ENCODE measurements at regions not wholly inside any gene's neighbourhood (a gene's known extent, or its start where the extent isn't known, plus 50 kb on each side); places are given as distances from the start of the nearest gene placed in this dataset.
"Not testable (repeated sequence)": the region's sequence is repeated elsewhere in the genome, so short reads cannot be mapped to it uniquely, and the experiment has no call there.

DNA sequence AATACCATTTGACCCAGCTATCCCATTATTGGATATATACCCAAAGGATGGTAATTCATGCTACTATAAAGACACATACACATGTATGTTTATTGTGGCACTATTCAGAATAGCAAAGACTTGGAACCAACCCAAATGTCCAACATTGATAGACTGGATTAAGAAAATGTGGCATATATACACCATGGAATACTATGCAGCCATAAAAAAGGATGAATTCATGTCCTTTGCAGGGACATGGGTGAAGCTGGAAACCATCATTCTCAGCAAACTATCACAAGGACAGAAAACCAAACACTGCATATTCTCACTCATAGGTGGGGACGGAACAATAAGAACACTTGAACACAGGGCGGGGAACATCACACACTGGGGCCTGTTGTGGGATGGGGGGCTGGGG is 431.4 kb downstream of the TFEC start:
- POLR2A ChIA-PET; H3K36me3 ChIP-seq (ENCODE audit: control insufficient read depth in 2 of 2, insufficient read depth in 1 of 2, low read length in 2 of 2); H3K4me1 ChIP-seq (ENCODE audit: control insufficient read depth, insufficient read depth, low read length); H3K27ac ChIP-seq (ENCODE audit: extremely low read depth, low read depth, low read length); H3K4me3 ChIP-seq (ENCODE audit: low read depth, low read length); CTCF ChIA-PET; H3K9me3 ChIP-seq (ENCODE audit: control insufficient read depth, insufficient read depth, low read depth, low read length): not testable (repeated sequence)
- peak; percentile 90 for TF ChIP-seq ZNF146 (tag by site-specific recombination; IDR thresholded peaks at IDR 0.05)
- TF ChIP-seq, protein P1, sequence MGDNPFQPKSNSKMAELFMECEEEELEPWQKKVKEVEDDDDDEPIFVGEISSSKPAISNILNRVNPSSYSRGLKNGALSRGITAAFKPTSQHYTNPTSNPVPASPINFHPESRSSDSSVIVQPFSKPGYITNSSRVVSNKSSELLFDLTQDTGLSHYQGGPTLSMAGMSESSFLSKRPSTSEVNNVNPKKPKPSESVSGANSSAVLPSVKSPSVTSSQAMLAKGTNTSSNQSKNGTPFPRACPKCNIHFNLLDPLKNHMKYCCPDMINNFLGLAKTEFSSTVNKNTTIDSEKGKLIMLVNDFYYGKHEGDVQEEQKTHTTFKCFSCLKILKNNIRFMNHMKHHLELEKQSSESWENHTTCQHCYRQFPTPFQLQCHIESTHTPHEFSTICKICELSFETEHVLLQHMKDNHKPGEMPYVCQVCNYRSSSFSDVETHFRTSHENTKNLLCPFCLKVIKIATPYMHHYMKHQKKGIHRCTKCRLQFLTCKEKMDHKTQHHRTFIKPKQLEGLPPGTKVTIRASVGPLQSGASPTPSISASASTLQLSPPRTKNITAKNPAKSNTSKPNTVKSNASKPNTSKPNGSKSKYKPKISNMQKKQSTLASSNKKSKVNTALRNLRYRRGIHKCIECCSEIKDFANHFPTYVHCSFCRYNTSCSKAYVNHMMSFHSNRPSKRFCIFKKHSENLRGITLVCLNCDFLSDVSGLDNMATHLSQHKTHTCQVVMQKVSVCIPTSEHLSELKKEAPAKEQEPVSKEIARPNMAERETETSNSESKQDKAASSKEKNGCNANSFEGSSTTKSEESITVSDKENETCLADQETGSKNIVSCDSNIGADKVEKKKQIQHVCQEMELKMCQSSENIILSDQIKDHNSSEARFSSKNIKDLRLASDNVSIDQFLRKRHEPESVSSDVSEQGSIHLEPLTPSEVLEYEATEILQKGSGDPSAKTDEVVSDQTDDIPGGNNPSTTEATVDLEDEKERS (tag by site-specific recombination; IDR thresholded peaks at IDR 0.05) = peak; percentile 34; the same call in 1 of the 2 replicates

DNA sequence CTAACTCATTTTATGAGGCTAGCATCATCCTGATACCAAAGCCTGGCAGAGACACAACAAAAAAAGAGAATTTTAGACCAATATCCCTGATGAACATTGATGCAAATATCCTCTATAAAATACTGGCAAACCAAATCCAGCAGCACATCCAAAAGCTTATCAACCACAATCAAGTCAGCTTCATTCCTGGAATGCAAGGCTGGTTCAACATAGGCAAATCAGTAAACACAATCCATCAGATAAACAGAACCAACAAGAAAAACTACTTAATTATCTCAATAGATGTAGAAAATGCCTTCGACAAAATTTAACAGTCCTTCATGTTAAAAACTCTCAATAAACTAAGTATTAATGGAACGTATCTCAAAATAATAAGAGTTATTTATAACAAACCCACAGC is 433.3 kb downstream of the TFEC start:
- CTCF ChIA-PET; H3K9me3 ChIP-seq (ENCODE audit: control insufficient read depth, insufficient read depth, low read depth, low read length); POLR2A ChIA-PET; H3K27ac ChIP-seq (ENCODE audit: extremely low read depth, low read depth, low read length); H3K36me3 ChIP-seq (ENCODE audit: control insufficient read depth in 2 of 2, insufficient read depth in 1 of 2, low read length in 2 of 2); H3K4me3 ChIP-seq (ENCODE audit: low read depth, low read length); H3K4me1 ChIP-seq (ENCODE audit: control insufficient read depth, insufficient read depth, low read length): not testable (repeated sequence)

DNA sequence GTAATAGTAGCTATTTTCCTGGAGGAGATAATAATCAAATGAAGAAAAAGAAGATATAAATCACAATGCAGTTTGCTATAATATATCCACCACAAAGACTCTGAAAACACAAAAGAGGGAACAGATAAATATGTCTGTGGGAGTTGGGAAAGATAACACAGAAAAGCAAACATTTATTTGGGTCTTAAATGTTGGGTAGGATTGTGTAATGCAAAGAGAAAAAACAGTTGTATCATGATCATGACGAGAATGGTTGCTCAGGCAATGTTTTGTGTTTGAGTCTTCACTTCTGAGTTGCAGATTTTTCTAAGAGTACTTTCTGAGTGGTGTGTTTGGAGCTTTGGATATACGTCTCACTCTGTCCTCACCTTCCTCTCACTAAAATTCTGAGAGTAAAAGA is 437.5 kb downstream of the TFEC start:
- CTCF ChIA-PET = interaction anchor here (0.6 kb wide), 1 partner anchor 123 kb away, joined by 3 read pairs; no protein-coding TSS in a partner anchor
- Histone ChIP-seq H3K27ac (ENCODE audit: extremely low read depth, low read depth, low read length) (no peak overlapping the region), H3K4me1 (ENCODE audit: control insufficient read depth, insufficient read depth, low read length) (no peaks in the 10 kb centered on the region), H3K36me3 (ENCODE audit: control insufficient read depth in 2 of 2, insufficient read depth in 1 of 2, low read length in 2 of 2) (no peaks in the 10 kb centered on the region), H3K4me3 (ENCODE audit: low read depth, low read length) (no peak overlapping the region), H3K9me3 (ENCODE audit: control insufficient read depth, insufficient read depth, low read depth, low read length) (no peaks in the 10 kb centered on the region)
- POLR2A ChIA-PET = no interaction called here
- no peak for TF ChIP-seq ZFHX2 (tag by site-specific recombination; conservative IDR thresholded peaks at IDR 0.05)
- no peak for TF ChIP-seq MEIS1 (CRISPR knock-in tag; IDR thresholded peaks at IDR 0.05; ENCODE audit: borderline replicate concordance)
- no peak for TF ChIP-seq MZF1 (tag by site-specific recombination; IDR thresholded peaks at IDR 0.05; ENCODE audit: borderline replicate concordance)
- TF ChIP-seq, protein P2, sequence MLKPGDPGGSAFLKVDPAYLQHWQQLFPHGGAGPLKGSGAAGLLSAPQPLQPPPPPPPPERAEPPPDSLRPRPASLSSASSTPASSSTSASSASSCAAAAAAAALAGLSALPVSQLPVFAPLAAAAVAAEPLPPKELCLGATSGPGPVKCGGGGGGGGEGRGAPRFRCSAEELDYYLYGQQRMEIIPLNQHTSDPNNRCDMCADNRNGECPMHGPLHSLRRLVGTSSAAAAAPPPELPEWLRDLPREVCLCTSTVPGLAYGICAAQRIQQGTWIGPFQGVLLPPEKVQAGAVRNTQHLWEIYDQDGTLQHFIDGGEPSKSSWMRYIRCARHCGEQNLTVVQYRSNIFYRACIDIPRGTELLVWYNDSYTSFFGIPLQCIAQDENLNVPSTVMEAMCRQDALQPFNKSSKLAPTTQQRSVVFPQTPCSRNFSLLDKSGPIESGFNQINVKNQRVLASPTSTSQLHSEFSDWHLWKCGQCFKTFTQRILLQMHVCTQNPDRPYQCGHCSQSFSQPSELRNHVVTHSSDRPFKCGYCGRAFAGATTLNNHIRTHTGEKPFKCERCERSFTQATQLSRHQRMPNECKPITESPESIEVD (tag by site-specific recombination; IDR thresholded peaks at IDR 0.05) = no peak
- TF ChIP-seq, protein P3, sequence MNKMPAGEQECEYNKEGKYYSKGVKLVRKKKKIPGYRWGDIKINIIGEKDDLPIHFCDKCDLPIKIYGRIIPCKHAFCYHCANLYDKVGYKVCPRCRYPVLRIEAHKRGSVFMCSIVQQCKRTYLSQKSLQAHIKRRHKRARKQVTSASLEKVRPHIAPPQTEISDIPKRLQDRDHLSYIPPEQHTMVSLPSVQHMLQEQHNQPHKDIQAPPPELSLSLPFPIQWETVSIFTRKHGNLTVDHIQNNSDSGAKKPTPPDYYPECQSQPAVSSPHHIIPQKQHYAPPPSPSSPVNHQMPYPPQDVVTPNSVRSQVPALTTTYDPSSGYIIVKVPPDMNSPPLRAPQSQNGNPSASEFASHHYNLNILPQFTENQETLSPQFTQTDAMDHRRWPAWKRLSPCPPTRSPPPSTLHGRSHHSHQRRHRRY (tag by site-specific recombination; IDR thresholded peaks at IDR 0.05) = no peak
- TF ChIP-seq ZNF530 (tag by site-specific recombination; IDR thresholded peaks at IDR 0.05; ENCODE audit: low read depth) = no peak
- TF ChIP-seq HOXA7 (CRISPR knock-in tag; IDR thresholded peaks at IDR 0.05; ENCODE audit: borderline replicate concordance) = no peak
- no peak for TF ChIP-seq ZSCAN30 (tag by site-specific recombination; IDR thresholded peaks at IDR 0.05)
- no peak for TF ChIP-seq HOXD13 (CRISPR knock-in tag; IDR thresholded peaks at IDR 0.05; ENCODE audit: borderline replicate concordance)
- no peak for TF ChIP-seq ZNF664 (tag by site-specific recombination; IDR thresholded peaks at IDR 0.05)
- no peak for TF ChIP-seq YY2 (tag by site-specific recombination; IDR thresholded peaks at IDR 0.05)
- TF ChIP-seq SP2 (tag by site-specific recombination; IDR thresholded peaks at IDR 0.05) = no peak
- no peak for TF ChIP-seq YY1 (tag by site-specific recombination; IDR thresholded peaks at IDR 0.05)
- TF ChIP-seq ZNF433 (tag by site-specific recombination; IDR thresholded peaks at IDR 0.05; ENCODE audit: low read depth) = no peak
- TF ChIP-seq, protein P4, sequence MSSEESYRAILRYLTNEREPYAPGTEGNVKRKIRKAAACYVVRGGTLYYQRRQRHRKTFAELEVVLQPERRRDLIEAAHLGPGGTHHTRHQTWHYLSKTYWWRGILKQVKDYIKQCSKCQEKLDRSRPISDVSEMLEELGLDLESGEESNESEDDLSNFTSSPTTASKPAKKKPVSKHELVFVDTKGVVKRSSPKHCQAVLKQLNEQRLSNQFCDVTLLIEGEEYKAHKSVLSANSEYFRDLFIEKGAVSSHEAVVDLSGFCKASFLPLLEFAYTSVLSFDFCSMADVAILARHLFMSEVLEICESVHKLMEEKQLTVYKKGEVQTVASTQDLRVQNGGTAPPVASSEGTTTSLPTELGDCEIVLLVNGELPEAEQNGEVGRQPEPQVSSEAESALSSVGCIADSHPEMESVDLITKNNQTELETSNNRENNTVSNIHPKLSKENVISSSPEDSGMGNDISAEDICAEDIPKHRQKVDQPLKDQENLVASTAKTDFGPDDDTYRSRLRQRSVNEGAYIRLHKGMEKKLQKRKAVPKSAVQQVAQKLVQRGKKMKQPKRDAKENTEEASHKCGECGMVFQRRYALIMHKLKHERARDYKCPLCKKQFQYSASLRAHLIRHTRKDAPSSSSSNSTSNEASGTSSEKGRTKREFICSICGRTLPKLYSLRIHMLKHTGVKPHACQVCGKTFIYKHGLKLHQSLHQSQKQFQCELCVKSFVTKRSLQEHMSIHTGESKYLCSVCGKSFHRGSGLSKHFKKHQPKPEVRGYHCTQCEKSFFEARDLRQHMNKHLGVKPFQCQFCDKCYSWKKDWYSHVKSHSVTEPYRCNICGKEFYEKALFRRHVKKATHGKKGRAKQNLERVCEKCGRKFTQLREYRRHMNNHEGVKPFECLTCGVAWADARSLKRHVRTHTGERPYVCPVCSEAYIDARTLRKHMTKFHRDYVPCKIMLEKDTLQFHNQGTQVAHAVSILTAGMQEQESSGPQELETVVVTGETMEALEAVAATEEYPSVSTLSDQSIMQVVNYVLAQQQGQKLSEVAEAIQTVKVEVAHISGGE (tag by site-specific recombination; conservative IDR thresholded peaks at IDR 0.05; ENCODE audit: low read depth) = no peak
- TF ChIP-seq ZNF670 (tag by site-specific recombination; IDR thresholded peaks at IDR 0.05; ENCODE audit: low read depth) = no peak
- TF ChIP-seq TRIM28 (IDR thresholded peaks at IDR 0.05; ENCODE audit: borderline replicate concordance, low read length) = no peak
